H54 (cell line): ENCODE measurements at regions not wholly inside any gene's neighbourhood (a gene's known extent, or its start where the extent isn't known, plus 50 kb on each side); places are given as distances from the start of the nearest gene placed in this dataset.
"Not testable (repeated sequence)": the region's sequence is repeated elsewhere in the genome, so short reads cannot be mapped to it uniquely, and the experiment has no call there.

Source experiments
- DNase-seq: peaks from one replicate; pipeline ENCODE4 v3.0.0; 2011; ENCODE audit warnings: low spot score, mixed read lengths; ENCODE audit not compliant: insufficient read length
- FAIRE-seq: peaks from 3 replicates; lab custom pipeline; 2011; peaks lifted over from hg19 to GRCh38; lab: Jason Lieb, UNC
- POLR2A ChIP-seq: IDR thresholded peaks from 2 replicates; pipeline ENCODE4 v1.6.1; 2011; ENCODE audit warnings: low read depth, mild to moderate bottlenecking, low read length

DNA sequence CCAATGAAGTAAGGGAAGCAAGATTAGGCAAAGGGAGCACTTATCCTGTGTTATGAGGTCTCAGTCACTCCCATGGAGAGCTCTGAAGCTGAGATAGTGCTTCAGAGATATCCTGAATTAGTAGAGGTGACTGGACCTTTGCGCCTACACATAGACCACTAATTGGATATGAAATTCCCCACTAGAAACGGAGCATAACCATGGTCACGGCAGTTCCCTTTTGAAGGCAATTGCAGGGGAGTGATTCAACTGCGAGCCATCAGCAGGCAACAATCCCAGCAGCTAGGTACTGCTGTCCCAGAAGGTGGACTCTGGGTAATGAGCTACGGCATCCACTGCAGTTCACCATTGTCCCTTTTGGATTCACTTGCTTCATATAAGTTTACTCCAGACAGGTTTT is 267.7 kb upstream of the RASA1 start:
- DNase-seq (no peak), FAIRE-seq (no peak)
- TF ChIP-seq POLR2A: no peak

DNA sequence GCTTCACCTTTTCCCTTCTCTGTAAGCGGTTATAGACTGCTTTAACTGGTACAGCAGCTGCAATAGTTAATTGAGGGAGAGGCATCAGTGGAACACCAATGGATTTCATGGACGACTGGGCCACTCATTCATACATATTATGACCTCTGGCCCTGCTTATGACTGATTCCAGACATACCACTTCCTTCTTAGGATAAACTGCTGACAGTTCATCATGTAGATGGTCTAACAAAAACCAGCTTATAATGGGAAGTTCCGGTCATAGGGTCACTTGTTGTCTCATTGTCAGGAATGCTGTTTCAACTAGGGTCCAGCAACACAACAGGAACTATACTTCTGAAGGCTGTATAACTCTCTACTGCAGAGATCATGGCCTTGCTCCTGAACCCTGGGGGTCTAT is 265.2 kb upstream of the RASA1 start:
- no peak for DNase-seq
- FAIRE-seq: no peak
- no peak for TF ChIP-seq POLR2A

DNA sequence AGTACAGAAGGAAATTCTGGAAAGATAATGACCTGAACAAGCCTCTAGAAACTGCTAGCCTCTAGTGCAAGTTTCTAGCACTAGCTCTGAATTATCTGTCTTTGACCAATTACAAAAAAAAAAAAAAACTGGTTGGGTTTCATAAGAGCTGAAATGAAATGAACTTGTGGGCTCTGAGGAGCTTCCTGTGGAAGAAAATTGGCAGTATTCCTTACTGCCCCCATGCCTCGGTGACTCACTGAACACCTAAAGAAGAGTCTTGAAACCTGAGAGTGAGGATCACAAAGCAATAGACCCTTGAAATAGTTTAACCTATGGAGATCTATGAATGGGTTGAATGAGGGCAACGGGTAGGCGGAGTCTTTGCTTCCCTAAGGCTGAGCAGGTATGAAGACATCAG is 263.6 kb upstream of the RASA1 start:
- no peak for DNase-seq
- FAIRE-seq: no peak
- no peak for TF ChIP-seq POLR2A

DNA sequence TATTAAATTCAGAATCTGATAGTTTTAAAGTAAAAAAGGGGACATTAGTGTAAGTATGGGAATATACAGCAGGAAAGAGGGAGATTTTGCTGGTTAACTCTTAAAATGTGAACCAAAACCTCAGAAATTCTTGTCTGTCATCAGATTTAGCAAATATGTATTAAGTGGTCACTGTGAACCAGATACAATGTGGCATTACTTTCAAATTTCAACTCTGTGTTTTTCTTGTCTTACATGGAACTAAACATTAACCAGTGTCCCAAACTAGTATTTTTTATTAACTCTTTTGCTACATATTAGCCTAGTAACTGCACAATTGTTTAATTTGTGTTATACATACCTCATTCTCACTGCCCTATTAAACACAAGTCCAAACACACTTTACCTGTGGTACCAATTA is 259.9 kb upstream of the RASA1 start:
- DNase-seq (no peak), FAIRE-seq (no peak)
- TF ChIP-seq POLR2A: no peak

DNA sequence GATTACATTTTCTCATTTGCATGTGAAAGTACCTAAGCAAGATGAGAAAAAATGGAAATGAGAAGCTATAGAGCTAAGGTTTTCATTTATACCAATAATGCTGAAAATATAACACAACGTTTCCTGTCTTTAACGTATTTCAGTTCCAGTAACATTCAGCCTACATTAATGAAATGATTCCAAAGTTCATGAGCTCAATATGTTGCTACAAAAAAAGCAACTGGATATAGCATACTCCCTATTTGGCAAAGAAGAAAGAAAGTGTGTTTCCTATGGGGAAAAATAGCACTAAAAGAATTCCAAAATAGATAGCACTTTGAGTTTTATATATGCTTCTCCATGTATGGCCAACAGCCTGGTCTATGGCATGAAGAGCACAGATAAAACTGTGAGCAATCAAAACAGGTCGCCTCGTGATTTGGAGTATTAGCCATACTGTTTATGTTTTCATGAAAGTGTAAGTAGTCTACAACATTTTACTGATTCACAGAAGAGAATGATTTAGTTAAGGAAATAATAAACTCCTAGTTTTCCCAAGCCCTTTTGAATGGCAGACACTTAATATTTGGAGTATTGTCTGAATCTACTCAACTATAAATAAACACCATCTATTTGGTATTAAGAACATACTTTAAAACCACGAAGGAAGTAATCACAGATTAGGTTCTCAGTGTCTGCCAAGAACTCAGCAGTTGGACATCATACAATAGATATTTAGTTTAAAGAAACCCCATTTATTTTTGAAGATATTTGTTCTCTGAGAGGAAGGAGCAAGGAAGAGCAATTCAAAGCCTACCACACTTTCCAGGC is 258.7 kb upstream of the RASA1 start:
- TF ChIP-seq POLR2A: no peak
- FAIRE-seq: no peak

DNA sequence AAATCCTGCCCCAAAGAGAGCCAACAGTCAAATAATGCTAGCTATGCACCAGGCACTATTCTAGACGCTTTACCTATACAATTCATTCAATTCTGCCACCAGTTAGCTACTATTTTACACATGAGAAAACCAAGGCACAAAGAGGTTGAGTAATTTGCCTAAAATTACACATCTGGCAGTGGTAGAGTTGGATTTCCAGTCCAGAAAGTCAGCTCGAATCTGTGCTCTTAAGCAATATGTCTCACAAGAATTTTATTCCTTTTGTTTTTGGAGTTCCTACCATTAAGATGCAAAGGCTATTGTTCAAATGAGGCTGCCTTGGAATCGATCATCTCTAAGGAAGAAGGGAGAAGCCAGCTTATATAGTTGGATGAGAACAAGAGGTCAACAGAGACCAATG is 256.9 kb upstream of the RASA1 start:
- no peak for FAIRE-seq
- no peak for DNase-seq
- TF ChIP-seq POLR2A: no peak

More for the DNA sequence above, 258.7 kb upstream of the RASA1 start:
- DNase-seq: no peak

DNA sequence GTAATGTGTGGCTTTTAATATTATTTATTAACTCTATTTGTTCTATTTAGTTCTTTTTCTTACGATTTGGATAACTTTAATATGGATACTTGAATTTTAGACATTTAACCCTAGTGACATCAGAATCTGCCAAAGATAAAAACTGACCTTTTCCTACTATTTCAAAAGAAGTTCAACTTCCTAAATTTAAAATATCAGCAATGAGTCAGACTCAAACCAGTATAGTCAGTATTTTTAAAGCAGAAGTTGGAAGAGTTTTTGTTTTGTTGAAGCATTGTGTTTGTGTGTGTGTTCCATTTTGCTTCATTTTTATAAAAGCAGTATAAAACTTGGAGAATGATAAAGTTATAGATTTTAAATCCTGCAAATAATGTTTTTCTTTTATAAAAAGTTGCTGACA is 251.8 kb upstream of the RASA1 start:
- TF ChIP-seq POLR2A: no peak
- DNase-seq (no peak), FAIRE-seq (no peak)

DNA sequence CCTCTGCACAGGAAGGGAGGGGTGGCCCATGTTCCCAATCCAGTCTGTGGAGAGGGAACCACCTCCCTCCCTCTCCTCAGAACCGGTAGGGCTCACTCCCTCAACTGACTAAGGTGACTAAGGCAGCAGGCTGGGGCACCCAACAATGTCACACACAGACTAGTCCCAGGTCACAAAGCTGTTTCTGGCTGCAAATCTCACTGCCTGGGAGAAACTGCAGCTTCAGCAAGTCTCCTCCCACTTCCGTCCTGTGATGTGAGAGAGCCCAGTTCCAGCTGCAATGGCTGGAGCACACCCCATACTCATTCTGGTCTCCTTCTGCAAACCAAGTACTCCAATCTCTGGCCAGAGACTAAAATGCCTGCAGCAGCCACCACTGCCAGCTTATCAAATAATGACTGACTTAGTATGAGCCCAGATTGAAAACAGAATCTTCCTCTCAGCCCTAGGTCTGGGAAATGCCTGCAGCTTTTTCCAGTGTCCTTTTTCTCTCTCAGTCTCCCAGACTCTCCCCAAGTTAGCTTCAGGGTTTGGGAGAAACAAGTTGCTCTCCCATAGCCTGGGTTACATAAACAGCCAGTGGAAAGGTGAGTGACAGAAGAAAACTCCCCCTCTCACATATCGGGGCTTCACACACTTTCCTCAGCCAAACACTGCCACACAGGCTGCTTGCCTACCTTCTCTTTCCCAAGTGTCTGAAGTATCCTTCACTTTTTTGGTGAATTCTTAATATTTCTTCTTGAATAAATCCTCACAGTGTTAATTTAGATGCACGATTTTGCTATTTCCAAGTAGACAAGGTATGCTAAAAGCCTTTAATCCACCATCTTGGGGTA is 247.4 kb upstream of the RASA1 start:
- FAIRE-seq (peak; percentile 85), DNase-seq (peak; percentile 42)
- TF ChIP-seq POLR2A: no peak

DNA sequence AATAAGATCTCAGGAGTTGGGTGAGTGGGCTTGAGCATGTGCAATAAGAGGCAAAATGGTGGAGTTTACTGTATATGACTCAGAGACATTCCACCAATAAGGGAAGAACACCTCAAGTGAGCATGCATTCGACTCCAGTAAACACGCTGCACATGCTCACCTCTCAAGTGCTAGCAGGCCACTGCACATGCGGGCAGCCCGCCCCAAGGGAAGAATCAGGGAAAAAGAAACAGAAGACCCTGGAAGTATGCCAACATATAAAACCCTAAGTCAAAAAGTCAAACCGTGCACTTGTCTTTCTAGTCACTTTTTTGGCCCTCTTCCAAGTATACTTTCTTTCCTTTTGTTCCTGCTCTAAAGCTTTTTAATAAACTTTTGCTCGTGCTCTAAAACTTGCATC is 245.3 kb upstream of the RASA1 start:
- no peak for FAIRE-seq
- DNase-seq: no peak
- no peak for TF ChIP-seq POLR2A

DNA sequence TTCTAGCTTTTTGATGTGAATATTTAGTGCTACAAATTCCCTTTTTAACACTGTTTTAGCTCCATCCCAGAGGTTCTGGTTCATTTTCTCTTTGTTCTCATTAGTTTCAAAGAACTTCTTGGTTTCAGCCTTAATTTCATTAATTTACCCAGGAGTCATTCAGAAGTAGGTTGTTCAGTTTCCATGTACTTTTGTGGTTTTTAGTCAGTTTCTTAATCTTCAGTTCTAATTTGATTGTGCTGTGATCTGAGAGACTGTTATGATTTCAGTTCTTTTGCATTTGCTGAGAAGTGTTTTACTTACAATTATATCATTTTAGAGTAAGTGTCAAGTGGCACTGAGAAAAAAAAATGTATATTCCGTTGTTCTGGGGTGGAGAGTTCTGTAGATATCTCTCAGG is 240.1 kb upstream of the RASA1 start:
- no peak for TF ChIP-seq POLR2A
- DNase-seq: no peak
- FAIRE-seq: no peak

DNA sequence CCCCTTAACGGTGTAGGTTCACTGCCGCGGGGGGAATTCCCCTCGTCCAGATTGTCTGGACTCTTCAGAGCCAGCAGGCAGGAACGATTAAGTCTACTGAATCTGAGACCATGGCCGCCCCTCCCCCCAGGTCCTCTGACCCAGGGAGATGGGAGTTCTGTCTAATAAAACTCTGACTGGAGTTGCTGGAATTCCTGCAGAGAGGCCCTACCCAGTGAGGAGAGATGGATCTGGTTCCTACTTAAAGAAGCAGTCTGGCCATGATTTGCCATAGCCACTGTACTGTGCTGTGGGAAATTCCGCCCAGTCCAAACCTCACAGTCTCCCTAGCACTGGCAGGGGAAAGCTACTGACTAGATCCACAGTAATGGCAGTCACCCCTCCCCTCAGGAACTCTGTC is 237.7 kb upstream of the RASA1 start:
- TF ChIP-seq POLR2A: no peak
- FAIRE-seq: no peak
- DNase-seq: no peak

DNA sequence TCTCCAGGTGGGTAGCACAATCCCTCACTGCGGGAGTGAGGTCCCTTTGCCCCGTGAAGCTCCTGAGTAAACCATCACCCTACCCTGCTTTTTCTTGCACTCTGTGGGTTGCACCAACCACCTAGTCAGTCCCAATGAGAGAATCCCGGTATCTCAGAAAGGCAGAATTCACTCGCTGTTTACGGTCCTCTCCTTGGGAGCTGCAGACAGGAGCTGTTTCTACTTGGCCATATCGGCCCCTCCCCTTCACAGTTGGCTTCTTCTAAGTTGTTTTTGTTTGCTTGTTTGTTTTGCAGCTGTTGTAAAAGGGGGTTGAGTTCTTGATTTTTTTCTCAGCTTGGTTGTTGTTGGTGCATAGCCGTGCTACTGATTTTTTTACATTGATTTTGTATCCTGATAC is 237.0 kb upstream of the RASA1 start:
- FAIRE-seq (no peak), DNase-seq (no peak)
- no peak for TF ChIP-seq POLR2A

DNA sequence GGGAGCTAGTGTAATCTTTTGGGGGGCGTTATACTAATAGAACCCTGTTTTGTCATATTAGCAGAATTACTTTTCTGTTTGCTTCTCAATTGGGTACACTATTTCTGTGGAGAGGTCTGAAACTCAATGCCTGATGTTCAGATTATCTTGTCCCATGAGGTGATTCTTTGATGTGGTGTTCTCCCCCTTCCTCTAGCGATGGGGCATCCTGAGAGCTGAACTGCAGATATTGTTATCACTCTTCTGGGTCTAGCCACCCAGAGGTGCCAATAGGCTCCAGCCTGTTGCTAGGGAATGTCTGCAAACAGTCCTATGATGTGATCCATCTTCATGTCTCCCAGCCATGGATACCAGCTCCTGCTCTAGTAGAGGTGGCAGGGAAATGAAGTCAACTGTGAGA is 233.1 kb upstream of the RASA1 start:
- FAIRE-seq: no peak
- no peak for DNase-seq
- TF ChIP-seq POLR2A: no peak

DNA sequence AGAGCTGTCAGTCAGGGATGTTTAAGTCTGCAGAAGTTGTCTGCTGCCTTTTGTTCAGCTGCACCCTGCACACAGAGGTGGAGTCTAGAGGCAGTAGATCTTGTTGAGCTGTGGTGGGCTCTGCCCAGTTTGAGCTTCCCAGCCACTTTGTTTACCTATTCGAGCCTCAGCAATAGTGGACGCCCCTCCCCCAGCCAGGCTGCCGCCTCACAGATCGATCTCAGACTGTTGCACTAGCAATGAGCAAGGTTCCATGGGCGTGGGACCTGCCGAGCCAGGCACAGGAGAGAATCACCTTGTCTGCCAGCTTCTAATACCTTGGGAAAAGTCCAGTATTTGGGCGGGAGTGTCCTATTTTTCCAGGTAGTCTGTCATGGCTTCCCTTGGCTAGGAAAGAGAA is 225.1 kb upstream of the RASA1 start:
- FAIRE-seq (no peak), DNase-seq (no peak)
- no peak for TF ChIP-seq POLR2A

DNA sequence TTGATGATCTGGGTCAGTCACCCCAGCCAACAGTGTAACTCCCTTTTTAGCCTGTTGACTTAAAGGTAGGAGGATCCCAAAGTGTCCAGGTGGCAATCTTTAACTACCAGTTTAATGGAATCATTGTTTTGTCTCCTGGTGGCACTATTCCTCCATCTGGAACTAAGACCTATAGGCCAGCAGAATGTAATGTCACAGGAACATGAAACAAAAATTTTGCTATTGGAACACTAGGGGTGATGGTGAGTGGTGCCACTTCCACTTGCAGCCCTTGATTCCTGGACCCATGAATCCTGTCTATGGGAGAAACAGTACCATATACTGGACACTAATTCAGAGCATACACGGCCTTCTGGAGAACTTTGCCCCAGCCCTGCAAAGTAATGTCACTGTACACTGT is 219.5 kb upstream of the RASA1 start:
- no peak for TF ChIP-seq POLR2A
- FAIRE-seq (no peak), DNase-seq (no peak)

DNA sequence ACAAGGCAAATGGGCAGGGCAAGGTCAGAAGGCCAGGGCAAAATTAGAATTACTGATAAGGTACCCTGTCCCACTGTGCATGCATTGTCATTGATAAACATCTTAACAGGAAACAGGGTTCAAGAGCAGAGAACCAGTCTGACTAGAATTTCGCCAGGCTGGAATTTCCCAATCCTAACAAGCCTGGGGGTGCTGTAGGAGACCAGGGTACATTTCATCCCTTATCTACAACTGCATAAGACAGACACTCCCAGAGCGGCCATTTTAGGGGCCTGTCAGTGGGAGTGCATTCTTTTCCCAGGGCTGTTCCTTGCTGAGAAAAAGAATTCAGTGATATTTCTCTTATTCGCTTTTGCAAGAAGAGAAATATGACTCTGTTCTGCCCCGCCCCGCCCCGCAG is 218.7 kb upstream of the RASA1 start:
- FAIRE-seq, DNase-seq: not testable (repeated sequence)
